ENCODE measurements at regions not wholly inside any gene's neighbourhood (a gene's known extent, or its start where the extent isn't known, plus 50 kb on each side); places are given as distances from the start of the nearest gene placed in this dataset.

DNA sequence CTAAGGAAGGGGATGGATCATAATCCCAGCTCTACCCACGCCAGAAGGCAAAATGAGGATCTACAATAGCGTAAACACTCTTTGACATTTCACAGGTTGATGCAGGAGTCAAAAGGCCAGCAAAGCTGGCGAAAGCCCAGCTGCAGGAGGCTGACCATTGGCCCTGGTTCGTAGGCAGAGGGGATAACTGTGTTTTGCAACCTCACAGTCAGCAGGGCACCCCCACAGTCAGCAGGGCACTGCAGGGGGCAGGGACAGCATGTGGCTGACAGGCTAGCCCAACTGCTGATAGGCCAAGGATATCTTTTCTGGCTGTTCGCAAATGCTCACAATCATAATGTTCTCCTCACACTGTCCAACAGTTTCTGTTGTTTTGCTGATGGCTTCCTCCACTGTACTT, 372.7 kb downstream of the BUD13 start:
- Mint-ChIP-seq H3K9me3 (ENCODE audit: unreplicated experiment) (no peaks in the 10 kb centered on the region), H3K4me3 (ENCODE audit: unreplicated experiment) (no peak overlapping the region), H3K27me3 (ENCODE audit: unreplicated experiment) (peaks cover 2% of the 10 kb centered on the region), H3K27ac (ENCODE audit: unreplicated experiment) (no peak overlapping the region), H3K36me3 (ENCODE audit: low read depth, unreplicated experiment) (no peaks in the 10 kb centered on the region), H3K4me1 (ENCODE audit: unreplicated experiment) (peaks cover 3% of the 10 kb centered on the region)
- TF ChIP-seq, protein P1, sequence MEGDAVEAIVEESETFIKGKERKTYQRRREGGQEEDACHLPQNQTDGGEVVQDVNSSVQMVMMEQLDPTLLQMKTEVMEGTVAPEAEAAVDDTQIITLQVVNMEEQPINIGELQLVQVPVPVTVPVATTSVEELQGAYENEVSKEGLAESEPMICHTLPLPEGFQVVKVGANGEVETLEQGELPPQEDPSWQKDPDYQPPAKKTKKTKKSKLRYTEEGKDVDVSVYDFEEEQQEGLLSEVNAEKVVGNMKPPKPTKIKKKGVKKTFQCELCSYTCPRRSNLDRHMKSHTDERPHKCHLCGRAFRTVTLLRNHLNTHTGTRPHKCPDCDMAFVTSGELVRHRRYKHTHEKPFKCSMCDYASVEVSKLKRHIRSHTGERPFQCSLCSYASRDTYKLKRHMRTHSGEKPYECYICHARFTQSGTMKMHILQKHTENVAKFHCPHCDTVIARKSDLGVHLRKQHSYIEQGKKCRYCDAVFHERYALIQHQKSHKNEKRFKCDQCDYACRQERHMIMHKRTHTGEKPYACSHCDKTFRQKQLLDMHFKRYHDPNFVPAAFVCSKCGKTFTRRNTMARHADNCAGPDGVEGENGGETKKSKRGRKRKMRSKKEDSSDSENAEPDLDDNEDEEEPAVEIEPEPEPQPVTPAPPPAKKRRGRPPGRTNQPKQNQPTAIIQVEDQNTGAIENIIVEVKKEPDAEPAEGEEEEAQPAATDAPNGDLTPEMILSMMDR (IDR thresholded peaks at IDR 0.05; ENCODE audit: unreplicated experiment): no peak
- no peak for DNase-seq (ENCODE audit: low spot score)

DNA sequence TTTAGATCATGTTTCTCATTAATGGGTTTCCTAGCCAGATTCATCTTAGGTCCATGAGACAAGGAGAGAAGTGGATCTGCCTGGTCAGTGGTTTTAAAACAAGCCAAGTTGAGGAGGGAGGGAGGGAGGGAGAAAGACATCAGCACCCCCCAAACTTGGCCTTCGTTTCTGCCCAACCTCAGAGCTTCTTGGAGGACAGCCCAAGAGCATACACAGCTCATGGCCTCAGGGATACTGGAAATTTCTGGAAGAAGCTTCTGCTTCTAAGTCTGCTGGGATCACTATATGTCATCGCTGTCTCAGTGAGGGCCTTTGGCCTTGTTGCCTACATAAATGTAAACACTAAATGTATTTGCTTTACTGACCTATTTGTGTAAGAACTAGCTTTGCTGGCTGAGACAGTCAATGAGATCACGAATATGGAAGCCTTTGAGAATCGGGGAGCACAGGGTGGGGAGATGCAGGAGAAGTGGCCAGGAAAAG, 375.1 kb downstream of the BUD13 start:
- H3K36me3 Mint-ChIP-seq (ENCODE audit: low read depth, unreplicated experiment): no peaks in the 10 kb centered on the region
- H3K4me1 Mint-ChIP-seq (ENCODE audit: unreplicated experiment): peaks cover 3% of the 10 kb centered on the region
- no peak overlapping the region for H3K4me3 Mint-ChIP-seq (ENCODE audit: unreplicated experiment)
- TF ChIP-seq, protein P1 (IDR thresholded peaks at IDR 0.05; ENCODE audit: unreplicated experiment): no peak
- no peak overlapping the region for H3K27ac Mint-ChIP-seq (ENCODE audit: unreplicated experiment)
- H3K27me3 Mint-ChIP-seq (ENCODE audit: unreplicated experiment): peaks cover 2% of the 10 kb centered on the region
- no peaks in the 10 kb centered on the region for H3K9me3 Mint-ChIP-seq (ENCODE audit: unreplicated experiment)
- no peak for DNase-seq (ENCODE audit: low spot score)

DNA sequence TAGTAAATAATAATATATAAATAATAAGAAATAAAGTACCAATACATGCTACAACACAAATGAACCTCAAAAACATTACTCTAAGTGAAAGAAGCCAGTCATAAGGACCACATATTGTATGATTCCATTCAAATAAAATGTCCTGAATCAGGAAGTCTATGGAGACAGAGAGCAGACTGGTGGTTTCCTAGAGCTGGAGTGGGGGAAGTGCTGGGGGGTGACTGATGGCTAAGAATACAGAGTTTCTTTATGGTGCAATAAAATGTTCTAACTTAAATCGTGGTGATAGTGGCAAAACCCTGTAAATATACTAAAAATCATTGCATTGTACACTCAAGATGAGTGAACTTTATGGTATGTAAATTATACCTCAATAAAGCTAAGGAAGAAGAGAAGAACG, 376.5 kb downstream of the BUD13 start:
- no peaks in the 10 kb centered on the region for H3K9me3 Mint-ChIP-seq (ENCODE audit: unreplicated experiment)
- peaks cover 2% of the 10 kb centered on the region for H3K27me3 Mint-ChIP-seq (ENCODE audit: unreplicated experiment)
- H3K4me3 Mint-ChIP-seq (ENCODE audit: unreplicated experiment): no peak overlapping the region
- TF ChIP-seq, protein P1 (IDR thresholded peaks at IDR 0.05; ENCODE audit: unreplicated experiment): no peak
- H3K27ac Mint-ChIP-seq (ENCODE audit: unreplicated experiment): no peak overlapping the region
- peaks cover 3% of the 10 kb centered on the region for H3K4me1 Mint-ChIP-seq (ENCODE audit: unreplicated experiment)
- DNase-seq (ENCODE audit: low spot score): no peak
- no peaks in the 10 kb centered on the region for H3K36me3 Mint-ChIP-seq (ENCODE audit: low read depth, unreplicated experiment)

DNA sequence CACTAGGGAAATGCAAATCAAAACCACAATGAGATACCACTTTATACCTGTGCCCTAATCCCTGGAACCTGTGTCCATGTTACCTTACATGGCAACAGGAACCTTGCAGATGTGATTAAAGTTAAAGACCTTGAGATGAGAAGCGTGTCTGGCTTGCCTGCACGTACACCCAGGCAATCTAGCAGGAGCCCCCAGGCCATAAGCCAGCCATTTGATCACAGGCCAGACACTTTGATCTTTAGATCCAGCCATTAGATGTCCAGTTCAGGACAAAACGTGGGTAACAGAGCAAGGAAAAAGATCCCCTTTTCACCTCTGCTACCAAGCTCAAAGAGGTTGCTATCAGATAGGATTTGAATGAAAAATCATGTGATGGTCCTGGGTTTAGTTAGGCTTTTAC, 378.8 kb downstream of the BUD13 start:
- DNase-seq (ENCODE audit: low spot score): no peak
- TF ChIP-seq, protein P1 (IDR thresholded peaks at IDR 0.05; ENCODE audit: unreplicated experiment): no peak
- Mint-ChIP-seq H3K4me1 (ENCODE audit: unreplicated experiment) (peaks cover 3% of the 10 kb centered on the region), H3K27me3 (ENCODE audit: unreplicated experiment) (no peaks in the 10 kb centered on the region), H3K9me3 (ENCODE audit: unreplicated experiment) (no peaks in the 10 kb centered on the region), H3K4me3 (ENCODE audit: unreplicated experiment) (no peak overlapping the region), H3K36me3 (ENCODE audit: low read depth, unreplicated experiment) (no peaks in the 10 kb centered on the region), H3K27ac (ENCODE audit: unreplicated experiment) (no peak overlapping the region)

DNA sequence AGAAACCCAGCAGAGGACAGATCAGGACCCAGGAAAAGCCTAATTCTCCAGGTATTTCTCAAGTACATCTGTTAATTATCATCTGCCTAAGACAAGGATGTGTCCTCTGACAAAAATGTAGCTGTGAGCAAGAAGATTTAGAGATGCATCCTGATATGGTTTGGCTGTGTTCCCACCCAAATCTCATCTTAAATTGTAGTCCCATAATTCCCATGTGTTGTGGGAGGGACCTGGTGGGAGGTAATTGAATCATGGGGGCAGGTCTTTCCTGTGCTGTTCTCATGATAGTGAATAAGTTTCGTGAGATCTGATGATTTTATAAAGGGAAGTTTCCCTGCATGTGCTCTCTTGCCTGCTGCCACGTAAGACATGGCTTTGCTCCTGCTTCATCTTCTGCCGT, 381.8 kb downstream of the BUD13 start:
- H3K27ac Mint-ChIP-seq (ENCODE audit: unreplicated experiment): no peak overlapping the region
- H3K4me3 Mint-ChIP-seq (ENCODE audit: unreplicated experiment): no peak overlapping the region
- DNase-seq (ENCODE audit: low spot score): no peak
- H3K9me3 Mint-ChIP-seq (ENCODE audit: unreplicated experiment): no peaks in the 10 kb centered on the region
- no peaks in the 10 kb centered on the region for H3K36me3 Mint-ChIP-seq (ENCODE audit: low read depth, unreplicated experiment)
- H3K4me1 Mint-ChIP-seq (ENCODE audit: unreplicated experiment): no peaks in the 10 kb centered on the region
- TF ChIP-seq, protein P1 (IDR thresholded peaks at IDR 0.05; ENCODE audit: unreplicated experiment): no peak
- peaks cover under 1% of the 10 kb centered on the region for H3K27me3 Mint-ChIP-seq (ENCODE audit: unreplicated experiment)

Data from endothelial cell (in vitro differentiated cells).